ENCODE measurements at regions not wholly inside any gene's neighbourhood (a gene's known extent, or its start where the extent isn't known, plus 50 kb on each side); places are given as distances from the start of the nearest gene placed in this dataset.

DNA sequence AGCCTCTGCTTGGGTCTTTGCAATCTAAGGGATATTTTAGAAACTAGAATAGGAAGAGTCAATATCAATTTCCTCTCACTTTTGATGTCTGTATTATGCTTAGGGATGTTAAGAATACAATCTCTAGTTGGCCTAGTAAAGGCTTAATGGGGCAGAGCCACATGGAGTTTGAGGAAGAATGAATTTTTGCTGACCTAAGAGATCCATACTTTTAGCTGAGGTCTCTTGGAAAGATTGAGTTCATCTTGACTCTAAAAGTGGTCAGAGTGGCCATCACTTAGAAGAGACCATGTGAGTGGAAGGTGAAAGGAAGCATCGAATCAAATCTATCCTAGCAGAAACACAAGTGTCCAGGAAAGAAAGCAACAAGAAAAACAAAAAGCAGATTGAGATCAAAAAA, 92.2 kb upstream of the SLC28A3 start:
- no peak for FAIRE-seq
- H4K20me1 ChIP-seq (replicated peaks in 1 of 2; ENCODE audit: control insufficient read depth in 1 of 2, insufficient read depth in 2 of 2, low read length in 2 of 2) = no peaks in the 10 kb centered on the region
- H2AK5ac ChIP-seq (ENCODE audit: low read depth, low read length) = no peak overlapping the region
- H3K4me3 ChIP-seq (ENCODE audit: extremely low read depth in 1 of 4, insufficient read depth in 2 of 4, low read depth in 3 of 4, low read length in 4 of 4) = no peak overlapping the region
- no peak overlapping the region for H3K14ac ChIP-seq (ENCODE audit: insufficient read length)
- H3K4ac ChIP-seq (replicated peaks; ENCODE audit: insufficient read length, low read depth, low read length) = no peak overlapping the region
- H3K9me3 ChIP-seq (ENCODE audit: insufficient read depth in 2 of 2, low read depth in 1 of 2, low read length in 1 of 2) = no peaks in the 10 kb centered on the region
- H3K4me2 ChIP-seq (ENCODE audit: insufficient read depth in 1 of 2, low read depth in 2 of 2, low read length in 2 of 2) = no peak overlapping the region
- H4K5ac ChIP-seq (ENCODE audit: insufficient read length, low read depth, low read length) = no peak overlapping the region
- no peak overlapping the region for H3K18ac ChIP-seq (ENCODE audit: extremely low read depth, low read length)
- no peak overlapping the region for H4K91ac ChIP-seq (replicated peaks; ENCODE audit: insufficient read length, low read length)
- no peak overlapping the region for H3K56ac ChIP-seq (replicated peaks; ENCODE audit: insufficient read length, low read depth, low read length)
- DNase-seq (ENCODE audit: low read depth in 1 of 2, low spot score in 2 of 2) = no peak
- 100% methylated on average over 1 of the region's 1 CpG; no CpG with 5 or more reads in 1 of the 2 experiments for WGBS, 2 experiments (ENCODE audit: extremely low coverage in 1 of 2, insufficient coverage in 1 of 2, insufficient read length in 1 of 2, insufficient replicate concordance in 2 of 2, low coverage in 1 of 2, low lambda C conversion rate in 2 of 2, missing lambda C conversion rate in 1 of 2)
- H2BK15ac ChIP-seq (ENCODE audit: low read length) = no peak overlapping the region
- no peaks in the 10 kb centered on the region for H3K79me2 ChIP-seq (ENCODE audit: control insufficient read depth in 1 of 2, insufficient read depth in 2 of 2, low read length in 2 of 2)
- POLR2A ChIA-PET (ENCODE audit: partially characterized antibody) = no interaction called here
- H3K23me2 ChIP-seq (ENCODE audit: low read depth, low read length) = no peaks in the 10 kb centered on the region; the same call in 1 of the 2 replicates
- H3K27ac ChIP-seq (ENCODE audit: low read depth, low read length) = no peak overlapping the region
- no peak overlapping the region for H4K8ac ChIP-seq (ENCODE audit: extremely low read depth, insufficient read depth, low read length)
- H2AFZ ChIP-seq (ENCODE audit: low read length) = no peak overlapping the region
- H3K4me1 ChIP-seq (replicated peaks in 1 of 4; ENCODE audit: control insufficient read depth in 3 of 4, insufficient read depth in 4 of 4, low read length in 3 of 4) = no peaks in the 10 kb centered on the region
- no peak overlapping the region for H2BK20ac ChIP-seq (ENCODE audit: low read length)
- no peak overlapping the region for H2BK120ac ChIP-seq (replicated peaks; ENCODE audit: low read depth, low read length)
- H3K79me1 ChIP-seq (ENCODE audit: low read depth, low read length) = no peaks in the 10 kb centered on the region
- no peak overlapping the region for H3K9ac ChIP-seq (replicated peaks in 1 of 4; ENCODE audit: extremely low read depth in 1 of 4, low read depth in 3 of 4, low read length in 3 of 4)
- no peaks in the 10 kb centered on the region for H3K27me3 ChIP-seq (replicated peaks in 1 of 4; ENCODE audit: control insufficient read depth in 3 of 4, extremely low read depth in 1 of 4, insufficient read depth in 3 of 4, low read length in 3 of 4)
- no peak overlapping the region for H2BK5ac ChIP-seq (ENCODE audit: low read depth, low read length)
- CTCF ChIA-PET (ENCODE audit: partially characterized antibody) = interaction anchor here (0.7 kb wide), 1 partner anchor 372 kb away, joined by 3 read pairs; no protein-coding TSS in a partner anchor
- no peak overlapping the region for H3K23ac ChIP-seq (ENCODE audit: insufficient read length)
- H3K36me3 ChIP-seq (ENCODE audit: control insufficient read depth in 2 of 4, insufficient read depth in 4 of 4, low read length in 3 of 4) = no peaks in the 10 kb centered on the region
- H2BK12ac ChIP-seq (ENCODE audit: low read depth, low read length) = no peak overlapping the region
- TF ChIP-seq KDM1A (IDR thresholded peaks at IDR 0.05; ENCODE audit: borderline replicate concordance, low read length) (no peak), PHF8 (conservative IDR thresholded peaks at IDR 0.05; ENCODE audit: low read depth, low read length) (no peak), RNF2 (IDR thresholded peaks at IDR 0.05; ENCODE audit: borderline replicate concordance, low read depth, low read length, missing control alignments, poor library complexity, severe bottlenecking) (no peak), RAD21 (IDR thresholded peaks at IDR 0.05 in 1 of 2, conservative IDR thresholded peaks at IDR 0.05 in 1 of 2; ENCODE audit: low read depth in 2 of 2, low read length in 2 of 2) (no peak), FOSL1 (IDR thresholded peaks at IDR 0.05; ENCODE audit: insufficient read depth, low read depth, low read length) (no peak), ZNF274 (IDR thresholded peaks at IDR 0.05; ENCODE audit: borderline replicate concordance, extremely low read depth, low read length) (no peak), SIRT6 (IDR thresholded peaks at IDR 0.05; ENCODE audit: low read length) (no peak)
- TF ChIP-seq, protein P1, sequence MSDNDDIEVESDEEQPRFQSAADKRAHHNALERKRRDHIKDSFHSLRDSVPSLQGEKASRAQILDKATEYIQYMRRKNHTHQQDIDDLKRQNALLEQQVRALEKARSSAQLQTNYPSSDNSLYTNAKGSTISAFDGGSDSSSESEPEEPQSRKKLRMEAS (IDR thresholded peaks at IDR 0.05) = no peak
- TF ChIP-seq, protein P2, sequence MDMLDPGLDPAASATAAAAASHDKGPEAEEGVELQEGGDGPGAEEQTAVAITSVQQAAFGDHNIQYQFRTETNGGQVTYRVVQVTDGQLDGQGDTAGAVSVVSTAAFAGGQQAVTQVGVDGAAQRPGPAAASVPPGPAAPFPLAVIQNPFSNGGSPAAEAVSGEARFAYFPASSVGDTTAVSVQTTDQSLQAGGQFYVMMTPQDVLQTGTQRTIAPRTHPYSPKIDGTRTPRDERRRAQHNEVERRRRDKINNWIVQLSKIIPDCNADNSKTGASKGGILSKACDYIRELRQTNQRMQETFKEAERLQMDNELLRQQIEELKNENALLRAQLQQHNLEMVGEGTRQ (IDR thresholded peaks at IDR 0.05; ENCODE audit: low read length) = no peak

All from H1 (cell line).